ENCODE measurements at regions not wholly inside any gene's neighbourhood (a gene's known extent, or its start where the extent isn't known, plus 50 kb on each side); places are given as distances from the start of the nearest gene placed in this dataset.

DNA sequence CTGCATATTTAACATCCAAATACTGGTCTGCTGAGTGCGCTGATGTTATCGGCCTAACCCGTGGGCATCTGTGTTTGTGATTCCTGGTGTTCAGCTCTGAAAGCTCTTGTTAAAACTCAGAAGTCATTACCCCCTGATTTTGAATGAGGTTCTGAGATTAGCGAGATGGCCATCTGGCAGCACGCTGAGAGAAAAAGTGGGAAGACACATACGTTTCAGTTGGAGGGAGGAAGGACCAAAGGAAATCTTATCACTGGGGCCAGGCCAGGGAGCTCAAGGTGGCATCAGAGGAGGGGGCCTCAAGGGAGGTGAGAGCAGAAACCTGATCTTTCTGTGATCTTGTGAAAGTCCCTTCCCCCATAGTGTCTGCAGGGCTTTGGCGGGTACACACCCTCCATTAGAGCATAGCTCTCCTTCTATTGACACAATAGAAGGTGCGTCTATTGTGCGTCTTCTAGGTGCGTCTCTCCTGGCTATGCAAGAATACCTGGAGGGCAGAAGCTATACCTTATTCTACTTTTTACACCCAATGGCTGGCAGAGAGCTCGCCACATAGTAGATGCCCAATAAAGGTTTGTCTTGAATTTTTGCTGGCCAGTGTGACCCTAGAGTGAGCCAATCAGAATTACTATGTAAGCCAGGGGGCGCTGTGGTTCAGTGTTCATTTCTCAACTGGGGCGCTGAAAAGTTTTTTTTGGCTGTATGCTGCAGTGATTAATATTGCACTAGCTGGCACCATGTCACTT lies 182.4 kb downstream of the SHQ1 start:
- H3K4me1 Mint-ChIP-seq (ENCODE audit: insufficient read depth, unreplicated experiment), result peaks cover 21% of the 10 kb centered on the region
- no peak overlapping the region for H3K27ac Mint-ChIP-seq (ENCODE audit: low read depth, unreplicated experiment)
- POLR2A ChIA-PET, result interaction anchor here (0.7 to 1.7 kb wide), 9 partner anchors 57 to 697 kb away, joined by 3 to 5 read pairs (median 3); no protein-coding TSS in a partner anchor
- TF ChIP-seq CTCF (IDR thresholded peaks at IDR 0.05; ENCODE audit: unreplicated experiment), result peak; percentile 67
- peak; percentile 79 for DNase-seq (ENCODE audit: unreplicated experiment)
- CTCF ChIA-PET, result interaction anchor here (0.6 to 5.1 kb wide), 61 partner anchors 9 to 1562 kb away, joined by 3 to 110 read pairs (median 4); no protein-coding TSS in a partner anchor
- intact Hi-C loops (cut with micrococcal nuclease), result loop anchor here (1.0 to 10.0 kb wide), 5 partner anchors 152 to 694 kb away; no protein-coding TSS in a partner anchor
- BruUV-seq (replicated peaks), result no TSS peak
- no peaks in the 10 kb centered on the region for H3K36me3 Mint-ChIP-seq (ENCODE audit: insufficient read depth, unreplicated experiment)
- H3K4me3 Mint-ChIP-seq (ENCODE audit: unreplicated experiment), result no peak overlapping the region
- H3K27me3 Mint-ChIP-seq (ENCODE audit: insufficient read depth, unreplicated experiment), result peaks cover 8% of the 10 kb centered on the region
- H3K9me3 Mint-ChIP-seq (ENCODE audit: unreplicated experiment), result no peaks in the 10 kb centered on the region

- peaks cover 29% of the 10 kb centered on the region for H3K4me1 Mint-ChIP-seq (ENCODE audit: insufficient read depth, unreplicated experiment)
- intact Hi-C loops (cut with micrococcal nuclease), result loop anchor here (5.0 to 10.0 kb wide), 3 partner anchors 330 to 693 kb away; no protein-coding TSS in a partner anchor
- no peak for TF ChIP-seq CTCF (IDR thresholded peaks at IDR 0.05; ENCODE audit: unreplicated experiment)
- no peak overlapping the region for H3K27ac Mint-ChIP-seq (ENCODE audit: low read depth, unreplicated experiment)
- no peaks in the 10 kb centered on the region for H3K9me3 Mint-ChIP-seq (ENCODE audit: unreplicated experiment)
- H3K27me3 Mint-ChIP-seq (ENCODE audit: insufficient read depth, unreplicated experiment), result peaks cover under 1% of the 10 kb centered on the region
- no peak overlapping the region for H3K4me3 Mint-ChIP-seq (ENCODE audit: unreplicated experiment)
- no peaks in the 10 kb centered on the region for H3K36me3 Mint-ChIP-seq (ENCODE audit: insufficient read depth, unreplicated experiment)
- POLR2A ChIA-PET, result interaction anchor here (0.7 to 1.6 kb wide), 4 partner anchors 140 to 696 kb away, joined by 3 to 4 read pairs (median 3); no protein-coding TSS in a partner anchor
- DNase-seq (ENCODE audit: unreplicated experiment), result no peak
- BruUV-seq (replicated peaks), result no TSS peak
- CTCF ChIA-PET, result interaction anchor here (0.6 to 5.1 kb wide), 37 partner anchors 10 to 1122 kb away, joined by 3 to 110 read pairs (median 4); no protein-coding TSS in a partner anchor
These were observed 183.1 kb downstream of the SHQ1 start for GRCh38 chr3:72665103-72665502.

DNA sequence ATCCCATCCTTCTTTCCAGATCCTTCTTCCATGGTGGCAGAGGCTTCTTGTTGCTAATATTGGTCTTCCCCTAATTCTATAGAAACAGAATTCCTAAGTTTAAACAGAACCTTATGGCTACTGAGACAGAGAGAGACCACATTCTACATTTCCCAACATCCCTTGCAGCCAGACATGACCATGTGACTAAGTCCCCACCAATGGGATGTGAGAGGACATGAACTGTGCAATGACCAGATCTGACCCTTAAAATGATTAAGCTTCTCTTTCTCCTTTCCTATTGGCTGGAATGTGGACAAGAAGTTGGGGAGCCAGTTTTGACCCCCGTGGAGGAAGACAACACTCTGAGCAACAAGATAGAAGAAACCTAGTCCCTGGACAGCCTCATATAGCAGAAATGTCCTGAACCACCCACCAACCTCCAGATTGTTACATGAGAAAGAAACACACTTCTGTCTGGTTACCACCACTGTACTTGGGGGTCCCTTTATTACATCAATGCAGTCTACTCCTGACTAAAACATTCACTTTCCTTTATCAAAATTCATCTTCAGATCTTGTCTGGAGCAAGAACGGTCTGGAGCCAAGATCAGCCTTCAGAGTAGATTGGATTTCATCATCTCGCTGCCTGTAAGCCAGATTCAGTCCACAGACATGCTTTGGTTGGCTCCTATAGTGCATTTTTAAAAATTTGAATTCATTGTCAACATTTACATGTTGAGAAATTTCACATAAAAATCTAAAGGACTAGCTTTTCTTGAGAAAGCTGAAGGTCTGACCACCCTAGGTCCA lies 183.9 kb downstream of the SHQ1 start:
- Mint-ChIP-seq H3K4me3 (ENCODE audit: unreplicated experiment) (no peak overlapping the region), H3K27ac (ENCODE audit: low read depth, unreplicated experiment) (no peak overlapping the region), H3K9me3 (ENCODE audit: unreplicated experiment) (no peaks in the 10 kb centered on the region), H3K4me1 (ENCODE audit: insufficient read depth, unreplicated experiment) (peaks cover 36% of the 10 kb centered on the region), H3K27me3 (ENCODE audit: insufficient read depth, unreplicated experiment) (no peaks in the 10 kb centered on the region), H3K36me3 (ENCODE audit: insufficient read depth, unreplicated experiment) (no peaks in the 10 kb centered on the region)
- ChIA-PET POLR2A (interaction anchor here (1.6 kb wide), 1 partner anchor 693 kb away, joined by 3 read pairs; no protein-coding TSS in a partner anchor), CTCF (interaction anchor here (0.6 to 5.1 kb wide), 17 partner anchors 11 to 1121 kb away, joined by 3 to 110 read pairs (median 4); no protein-coding TSS in a partner anchor)
- DNase-seq (ENCODE audit: unreplicated experiment), result no peak
- no peak for TF ChIP-seq CTCF (IDR thresholded peaks at IDR 0.05; ENCODE audit: unreplicated experiment)
- intact Hi-C loops (cut with micrococcal nuclease), result loop anchor here (10.0 kb wide), 2 partner anchors 330 to 390 kb away; no protein-coding TSS in a partner anchor
- no TSS peak for BruUV-seq (replicated peaks)

- Mint-ChIP-seq H3K9me3 (ENCODE audit: unreplicated experiment) (no peaks in the 10 kb centered on the region), H3K36me3 (ENCODE audit: insufficient read depth, unreplicated experiment) (no peaks in the 10 kb centered on the region), H3K27ac (ENCODE audit: low read depth, unreplicated experiment) (no peak overlapping the region), H3K27me3 (ENCODE audit: insufficient read depth, unreplicated experiment) (no peaks in the 10 kb centered on the region), H3K4me3 (ENCODE audit: unreplicated experiment) (no peak overlapping the region), H3K4me1 (ENCODE audit: insufficient read depth, unreplicated experiment) (peaks cover 41% of the 10 kb centered on the region)
- CTCF ChIA-PET, result interaction anchor here (0.6 to 1.5 kb wide), 4 partner anchors 15 to 183 kb away, joined by 3 to 4 read pairs (median 3); no protein-coding TSS in a partner anchor
- no peak for TF ChIP-seq CTCF (IDR thresholded peaks at IDR 0.05; ENCODE audit: unreplicated experiment)
- no TSS peak for BruUV-seq (replicated peaks)
- POLR2A ChIA-PET, result no interaction called here
- DNase-seq (ENCODE audit: unreplicated experiment), result no peak
- intact Hi-C loops (cut with micrococcal nuclease), result loop anchor here (10.0 kb wide), 2 partner anchors 329 to 389 kb away; no protein-coding TSS in a partner anchor
These were observed 184.8 kb downstream of the SHQ1 start for GRCh38 chr3:72663429-72663828.

Data from MCF 10A (cell line).